Lower leg skin (tissue), 4 donors: ENCODE measurements at regions not wholly inside any gene's neighbourhood (a gene's known extent, or its start where the extent isn't known, plus 50 kb on each side); places are given as distances from the start of the nearest gene placed in this dataset.
"Not testable (repeated sequence)": the region's sequence is repeated elsewhere in the genome, so short reads cannot be mapped to it uniquely, and the experiment has no call there.

Experiments used
- DNase-seq, 2 donors: peaks; one replicate each; pipeline ENCODE4 v3.0.0-alpha.2; 2019; ENCODE audit warnings: low spot score in 2 of 2
- H3K4me3 ChIP-seq: fragments of 200-600 bp; sonication (generic); 2 replicates; pipeline ENCODE4 v1.5.1; 2017; ENCODE audit warnings: mild to moderate bottlenecking, low read depth; ENCODE audit not compliant: poor library complexity, severe bottlenecking
- CTCF ChIP-seq, 3 donors: fragments of 450-650 bp; IDR thresholded peaks; one replicate each; pipeline ENCODE4 v1.5.1; 2016; ENCODE audit warnings: antibody characterized with exemption in 3 of 3, mild to moderate bottlenecking in 3 of 3, moderate library complexity in 2 of 3
- POLR2A ChIP-seq, 2 donors: fragments of 450-650 bp; IDR thresholded peaks; one replicate each; pipeline ENCODE4 v1.6.1; 2016 to 2017; ENCODE audit warnings: antibody characterized with exemption in 2 of 2, mild to moderate bottlenecking in 1 of 2, moderate library complexity in 1 of 2
- WGBS, 2 donors: methylation state at CpG; one replicate each; pipeline ENCODE4 v1.1.5; 2018; 5-methylcytosine and 5-hydroxymethylcytosine counted together
- intact Hi-C: fragments of 100-400 bp; cut with DNase I; formaldehyde crosslinking; loops from one replicate; pipeline ENCODE4 v1.15.0; 2023; ENCODE audit warnings: low total_unique reads

DNA sequence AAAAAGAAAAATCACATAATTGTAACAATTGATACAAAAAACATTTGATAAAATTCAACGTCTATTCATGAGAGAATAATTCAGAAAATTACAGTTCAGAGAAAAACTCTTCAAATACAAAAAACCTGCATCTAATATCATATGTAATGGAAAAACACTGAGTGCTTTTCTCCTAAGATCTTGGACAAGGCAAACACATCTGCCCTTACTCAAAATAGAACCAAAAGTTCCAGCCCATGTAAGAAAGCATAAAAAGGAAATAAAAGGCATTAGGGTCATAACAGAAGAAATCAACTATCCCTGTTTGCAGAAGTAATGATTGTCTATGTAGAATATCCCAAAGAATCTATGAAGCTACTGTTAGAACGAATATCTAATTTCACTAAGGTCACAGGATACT, 721.4 kb downstream of the RFPL4B start:
- WGBS, 2 donors = 51 to 65% methylated on average over 2 of the region's 2 CpGs
- TF ChIP-seq POLR2A (IDR thresholded peaks at IDR 0.05) = no peak
- no peak for TF ChIP-seq CTCF (IDR thresholded peaks at IDR 0.05)
- DNase-seq = no peak
- intact Hi-C loops = no loop called here
- H3K4me3 ChIP-seq = no peak overlapping the region

DNA sequence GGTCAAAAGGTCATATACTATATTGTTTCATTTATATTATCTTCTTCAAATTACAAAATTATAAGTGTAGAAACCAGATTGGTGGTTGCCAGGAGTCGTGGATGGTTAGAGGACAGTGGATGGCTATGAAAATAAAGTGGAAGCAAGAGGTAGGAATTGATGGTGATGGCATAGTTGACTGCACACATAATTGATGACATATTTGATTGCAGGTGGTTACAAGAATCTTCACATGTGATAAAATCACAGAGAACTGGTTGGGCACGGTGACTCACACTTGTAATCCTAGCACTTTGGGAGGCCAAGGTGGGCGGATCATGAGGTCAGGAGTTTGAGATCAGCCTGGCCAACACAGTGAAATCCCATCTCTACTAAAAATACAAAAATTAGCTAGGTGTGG, 723.6 kb downstream of the RFPL4B start:
- intact Hi-C loops = not testable (repeated sequence)

DNA sequence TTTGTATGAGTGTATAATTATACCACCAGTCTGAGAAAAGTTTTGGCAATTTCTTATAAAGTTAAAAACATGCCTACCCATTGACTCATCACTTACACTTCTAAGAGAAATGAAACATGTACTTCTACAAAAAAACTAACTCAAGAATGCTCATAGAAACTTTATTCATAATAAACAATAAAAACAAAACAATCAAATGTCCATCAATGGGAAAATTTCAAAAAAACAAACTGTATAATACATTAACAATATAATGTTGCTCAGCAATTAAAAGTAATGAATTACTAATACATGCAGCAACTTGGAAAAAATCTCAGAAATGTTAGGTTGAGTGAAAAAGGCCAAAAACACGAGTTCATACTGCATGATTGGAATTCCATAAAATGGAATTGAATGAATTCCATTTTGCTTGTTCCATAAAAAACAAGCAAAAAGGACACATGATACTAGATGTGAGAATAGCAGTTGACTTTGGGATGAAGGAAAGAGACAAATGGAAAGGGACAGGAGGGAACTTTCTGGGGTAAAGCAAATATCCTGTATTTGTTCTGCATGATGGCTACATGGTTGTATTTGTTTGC, 726.6 kb downstream of the RFPL4B start:
- no peak overlapping the region for H3K4me3 ChIP-seq
- DNase-seq = no peak
- 31 to 35% methylated on average over 1 of the region's 1 CpG for WGBS, 2 donors
- TF ChIP-seq CTCF (IDR thresholded peaks at IDR 0.05) (no peak), POLR2A (IDR thresholded peaks at IDR 0.05) (no peak)
- intact Hi-C loops = no loop called here

More for the DNA sequence above, 723.6 kb downstream of the RFPL4B start:
- H3K4me3 ChIP-seq, DNase-seq: not testable (repeated sequence)
- 84 to 87% methylated on average over 3 of the region's 3 CpGs for WGBS, 2 donors

DNA sequence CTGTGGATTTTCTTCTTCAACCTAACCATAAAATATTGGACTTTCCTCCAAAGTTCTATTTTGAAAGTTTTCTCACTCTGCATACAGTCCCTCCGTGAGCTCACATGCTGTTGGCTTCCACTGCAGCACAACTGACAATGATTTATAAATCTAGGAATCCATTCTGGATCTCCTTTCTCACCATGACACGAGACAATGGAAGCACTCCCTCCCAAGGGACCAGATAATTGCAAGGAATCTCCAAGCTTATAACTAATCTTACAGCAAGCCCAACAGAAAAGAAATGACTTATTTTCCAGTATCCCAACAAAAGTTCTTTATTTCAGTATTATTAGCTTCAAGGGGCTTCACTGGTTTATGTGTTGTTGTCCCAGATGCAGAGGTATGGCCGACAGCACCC, 729.0 kb downstream of the RFPL4B start:
- no peak for DNase-seq
- no peak overlapping the region for H3K4me3 ChIP-seq
- WGBS, 2 donors = 71 to 74% methylated on average over 3 of the region's 3 CpGs
- intact Hi-C loops = no loop called here
- TF ChIP-seq CTCF (IDR thresholded peaks at IDR 0.05) = no peak
- no peak for TF ChIP-seq POLR2A (IDR thresholded peaks at IDR 0.05)

DNA sequence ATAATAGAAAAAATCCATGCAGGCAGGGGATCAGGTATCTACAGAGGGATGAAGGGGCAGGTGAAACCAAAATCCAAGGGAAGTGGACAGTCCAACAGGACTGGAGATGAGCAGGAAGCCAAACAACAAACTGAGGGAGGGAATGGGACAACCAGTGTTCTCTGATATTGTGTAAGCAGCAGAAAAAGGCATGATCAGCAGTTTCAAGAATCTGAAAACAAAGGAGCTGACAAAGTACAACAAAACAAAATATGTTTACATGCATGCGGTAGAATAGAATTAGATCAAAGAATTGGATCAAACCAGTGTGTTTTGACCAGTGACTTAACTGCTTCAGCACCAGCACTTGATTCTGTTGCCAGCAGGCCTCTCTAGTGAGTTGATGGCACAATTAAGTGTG, 729.7 kb downstream of the RFPL4B start:
- TF ChIP-seq POLR2A (IDR thresholded peaks at IDR 0.05) = no peak
- TF ChIP-seq CTCF (IDR thresholded peaks at IDR 0.05) = no peak
- intact Hi-C loops = no loop called here
- 65 to 67% methylated on average over 1 of the region's 1 CpG for WGBS, 2 donors
- DNase-seq = no peak
- H3K4me3 ChIP-seq = no peak overlapping the region

DNA sequence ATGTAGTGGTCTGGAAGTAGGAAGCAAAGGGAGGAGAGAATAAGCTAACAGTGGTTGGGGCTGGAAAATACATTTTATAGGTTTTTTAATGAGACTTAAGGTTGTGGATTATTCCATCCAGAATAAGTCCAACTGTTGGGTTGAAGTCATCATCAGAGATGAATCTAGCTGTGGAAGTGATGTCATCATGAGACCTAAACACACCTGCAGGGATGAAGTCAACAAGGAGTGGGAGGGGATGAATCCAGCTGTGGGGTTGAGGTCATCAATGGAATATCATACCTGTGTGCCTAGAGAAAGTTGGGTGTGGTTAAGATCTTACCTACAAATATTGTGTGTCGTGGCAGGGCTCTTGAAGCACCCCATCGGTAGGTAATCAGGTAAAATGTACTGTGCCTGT, 730.7 kb downstream of the RFPL4B start:
- DNase-seq = no peak
- no peak overlapping the region for H3K4me3 ChIP-seq
- 84 to 89% methylated on average over 2 of the region's 2 CpGs for WGBS, 2 donors
- intact Hi-C loops = no loop called here
- TF ChIP-seq CTCF (IDR thresholded peaks at IDR 0.05) (no peak), POLR2A (IDR thresholded peaks at IDR 0.05) (no peak)
